Stimulated activated CD4-positive, alpha-beta T cell treated with anti-CD3 and anti-CD28 coated beads, Interleukin-1b, Interleukin-23, amount 100 ng/mL, for 24 hours (primary cell): ENCODE measurements at regions not wholly inside any gene's neighbourhood (a gene's known extent, or its start where the extent isn't known, plus 50 kb on each side); places are given as distances from the start of the nearest gene placed in this dataset.
"Not testable (repeated sequence)": the region's sequence is repeated elsewhere in the genome, so short reads cannot be mapped to it uniquely, and the experiment has no call there.

Experiments
- DNase-seq, 4 experiments: peaks; one replicate each; pipeline ENCODE4 v3.0.0-alpha.2; 2020; ENCODE audit warnings: low read depth in 4 of 4, low spot score in 1 of 4

- no peak for DNase-seq
These were observed 841.7 kb upstream of the FAT3 start for GRCh38 chr11:91382946-91383345.

GRCh38 chr11:91374794-91375193 lies 849.8 kb upstream of the FAT3 start:
- DNase-seq: no peak

- DNase-seq: no peak
These were observed 851.1 kb upstream of the FAT3 start for GRCh38 chr11:91373497-91373896.

DNA sequence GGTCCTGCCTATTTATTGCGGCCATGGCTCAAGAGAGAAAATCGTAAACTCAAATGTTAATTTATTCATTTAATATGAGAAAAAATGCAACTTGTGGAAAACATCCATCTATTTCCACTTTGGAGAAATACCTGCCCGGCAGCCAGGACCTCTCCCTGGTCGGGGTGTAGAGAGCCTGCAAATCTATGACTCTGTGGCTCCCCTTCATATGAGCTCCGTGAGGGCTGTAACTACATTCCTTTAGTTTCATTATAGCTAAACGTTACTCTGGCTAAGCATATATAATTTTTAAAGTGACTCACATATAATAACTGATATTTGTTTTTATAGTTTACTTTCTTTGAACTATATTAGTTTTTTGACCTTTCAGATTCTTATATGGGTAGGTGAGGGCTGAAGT lies 857.8 kb upstream of the FAT3 start:
- no peak for DNase-seq

DNA sequence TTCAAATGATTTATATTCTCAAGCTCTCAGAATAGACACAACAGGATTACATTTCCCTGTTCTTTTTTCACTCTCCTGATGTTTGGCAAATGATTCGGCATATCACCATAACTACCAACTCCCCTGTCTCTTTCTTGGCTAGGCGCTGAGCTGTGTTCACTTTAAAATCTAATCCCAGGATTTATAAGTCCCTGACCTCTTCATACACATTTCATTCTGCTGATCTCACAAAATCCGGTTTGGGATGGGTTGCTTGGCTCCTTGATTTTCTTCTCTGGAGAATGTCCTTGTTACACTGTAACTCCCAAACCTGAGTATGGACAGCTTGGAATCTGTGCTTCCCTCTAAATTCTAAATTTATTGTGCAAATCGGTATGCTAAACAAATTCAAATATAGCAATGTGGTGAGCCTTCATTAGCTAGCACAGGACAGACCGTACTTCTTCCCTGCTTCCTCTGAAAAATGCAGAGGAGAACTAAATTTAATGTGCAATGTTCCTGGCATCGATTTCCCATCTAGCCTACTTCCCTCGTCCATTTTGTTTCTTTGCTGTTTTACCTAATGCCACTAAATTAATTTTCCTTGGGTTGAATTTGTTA lies 858.5 kb upstream of the FAT3 start:
- DNase-seq: no peak

GRCh38 chr11:91350931-91351330 lies 873.7 kb upstream of the FAT3 start:
- DNase-seq: no peak

DNA sequence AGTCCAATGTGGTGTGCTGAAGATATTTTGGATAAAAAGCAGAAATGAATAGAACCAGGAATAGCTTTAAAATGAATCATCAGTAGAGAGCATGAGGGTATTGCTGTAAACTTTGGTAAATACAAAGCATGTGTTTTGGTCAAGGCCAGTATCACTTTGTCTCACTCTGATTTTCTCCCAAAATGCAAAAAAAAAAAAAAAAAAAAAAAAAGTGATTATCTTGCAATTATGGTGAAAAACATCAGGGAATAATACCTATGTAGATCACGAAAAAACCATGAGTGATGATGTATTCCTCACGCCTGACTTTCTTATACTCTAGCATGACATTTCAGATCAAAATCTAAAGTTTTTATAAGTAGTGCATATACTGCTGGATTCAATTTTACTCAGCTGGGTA lies 897.9 kb upstream of the FAT3 start:
- DNase-seq: no peak

DNA sequence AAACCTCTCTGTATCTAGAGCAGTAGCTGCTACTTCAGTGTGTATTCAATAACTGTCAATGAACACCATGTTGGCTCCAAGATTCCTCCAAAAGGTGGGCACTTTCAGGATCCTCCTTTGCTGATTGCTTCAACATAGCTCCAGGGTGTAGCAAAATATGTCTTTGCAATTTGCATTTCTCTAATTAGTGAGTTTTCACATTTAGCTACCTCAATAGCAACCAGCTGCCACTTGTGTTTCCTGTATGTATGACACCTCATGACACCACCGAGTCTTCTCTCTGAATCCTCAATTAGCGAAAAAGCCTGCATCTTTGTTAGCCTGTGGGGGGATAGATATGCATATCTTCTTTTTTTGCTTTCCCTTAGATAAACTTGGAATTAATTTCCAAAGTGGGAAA lies 898.3 kb upstream of the FAT3 start:
- no peak for DNase-seq

GRCh38 chr11:91314521-91314920 lies 910.1 kb upstream of the FAT3 start:
- no peak for DNase-seq

DNA sequence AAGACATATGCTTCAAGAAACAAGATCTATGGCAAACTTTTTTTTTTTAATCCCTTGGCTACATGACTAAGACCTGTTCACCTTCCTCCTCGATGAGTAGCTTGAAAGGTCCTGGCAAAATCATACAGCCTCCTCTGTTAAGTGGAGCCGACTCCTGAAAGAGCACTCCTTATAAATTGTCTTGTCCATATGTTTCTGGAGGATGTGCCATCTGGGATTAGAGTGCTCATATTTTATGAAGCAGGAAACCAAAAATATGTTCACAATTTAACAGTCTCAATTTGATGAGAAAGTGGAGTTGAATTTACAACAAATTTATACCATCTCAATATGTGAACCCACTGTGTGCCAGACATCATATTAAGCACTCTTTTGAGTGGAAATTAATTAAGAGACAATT lies 912.1 kb upstream of the FAT3 start:
- no peak for DNase-seq

- no peak for DNase-seq
These were observed 914.5 kb upstream of the FAT3 start for GRCh38 chr11:91310085-91310484.

GRCh38 chr11:91308069-91308468 lies 916.5 kb upstream of the FAT3 start:
- DNase-seq: no peak

GRCh38 chr11:91305402-91305801 lies 919.2 kb upstream of the FAT3 start:
- no peak for DNase-seq

DNA sequence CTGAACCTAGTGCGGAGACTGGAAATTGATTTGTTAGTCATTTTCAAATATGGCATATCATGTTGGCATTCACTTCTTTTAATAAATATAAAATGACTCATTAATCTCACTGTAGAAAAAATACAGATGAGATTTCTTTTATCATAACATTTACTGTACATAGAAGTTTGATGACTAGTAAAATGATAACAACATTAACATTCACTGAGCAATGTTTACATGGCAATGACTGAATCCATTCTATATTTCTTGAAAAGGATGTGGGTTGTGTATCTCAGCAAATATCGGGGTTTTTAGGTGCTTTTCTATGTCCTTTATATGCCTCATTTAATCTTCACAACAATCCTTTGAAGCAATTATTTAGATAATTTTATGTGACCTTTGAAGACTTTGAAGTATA lies 920.9 kb upstream of the FAT3 start:
- DNase-seq: no peak

GRCh38 chr11:91299980-91300379 lies 924.6 kb upstream of the FAT3 start:
- no peak for DNase-seq

DNA sequence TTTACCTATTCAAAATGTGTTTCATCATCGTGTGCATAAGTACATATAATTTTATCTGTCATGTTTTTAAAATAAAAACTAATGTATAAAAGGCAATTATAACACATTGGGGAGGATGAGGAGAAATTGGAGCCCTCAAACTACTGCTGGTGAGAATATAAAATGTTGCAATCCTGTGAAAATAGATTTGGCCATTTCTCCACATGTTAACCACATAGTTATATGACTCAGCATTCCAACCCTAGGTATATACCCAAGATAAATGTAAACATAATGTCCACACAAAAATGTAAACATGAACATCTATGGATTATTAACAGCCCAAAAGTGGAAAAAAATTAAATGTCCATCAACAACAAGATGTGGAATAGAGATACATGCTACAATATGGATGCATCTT lies 928.0 kb upstream of the FAT3 start:
- no peak for DNase-seq

GRCh38 chr11:91295591-91295990 lies 929.0 kb upstream of the FAT3 start:
- DNase-seq: no peak

DNA sequence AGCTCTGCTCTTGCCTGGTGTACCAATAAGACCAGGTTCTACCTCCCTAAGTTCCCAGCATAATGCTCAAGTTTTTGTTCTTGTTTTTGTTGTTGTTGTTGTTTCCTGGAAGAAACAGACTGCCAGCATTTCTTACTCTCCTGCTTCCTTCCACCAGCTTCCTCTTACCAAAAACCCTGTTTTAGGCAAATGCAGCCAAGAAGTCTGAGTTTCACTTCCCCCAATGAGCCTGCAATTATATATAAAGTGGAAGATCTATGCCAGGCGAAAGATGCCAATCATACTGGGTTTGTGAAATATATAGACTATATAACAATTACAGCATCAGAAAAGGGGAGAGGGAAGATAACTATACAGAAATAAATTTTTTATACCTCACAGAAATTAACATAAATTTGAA lies 931.5 kb upstream of the FAT3 start:
- DNase-seq: no peak

DNA sequence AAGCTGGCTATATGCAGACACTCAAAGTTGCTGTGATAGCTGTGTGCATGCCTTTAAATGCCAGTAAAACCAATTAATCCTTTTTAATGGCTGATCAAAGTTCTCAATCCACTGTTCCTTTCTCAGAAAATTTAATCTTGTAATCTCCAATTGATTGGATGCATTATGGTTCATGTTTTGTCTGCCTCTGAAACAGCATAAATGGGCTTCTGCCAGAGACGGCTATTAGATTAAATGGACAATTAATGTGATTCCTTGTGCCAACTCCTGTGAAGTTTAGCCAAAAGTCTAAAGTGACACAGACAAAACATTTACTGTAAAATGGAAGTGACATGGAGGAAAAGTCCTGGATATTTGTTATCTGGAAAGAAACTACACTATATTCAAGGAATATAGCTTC lies 952.5 kb upstream of the FAT3 start:
- DNase-seq: no peak

DNA sequence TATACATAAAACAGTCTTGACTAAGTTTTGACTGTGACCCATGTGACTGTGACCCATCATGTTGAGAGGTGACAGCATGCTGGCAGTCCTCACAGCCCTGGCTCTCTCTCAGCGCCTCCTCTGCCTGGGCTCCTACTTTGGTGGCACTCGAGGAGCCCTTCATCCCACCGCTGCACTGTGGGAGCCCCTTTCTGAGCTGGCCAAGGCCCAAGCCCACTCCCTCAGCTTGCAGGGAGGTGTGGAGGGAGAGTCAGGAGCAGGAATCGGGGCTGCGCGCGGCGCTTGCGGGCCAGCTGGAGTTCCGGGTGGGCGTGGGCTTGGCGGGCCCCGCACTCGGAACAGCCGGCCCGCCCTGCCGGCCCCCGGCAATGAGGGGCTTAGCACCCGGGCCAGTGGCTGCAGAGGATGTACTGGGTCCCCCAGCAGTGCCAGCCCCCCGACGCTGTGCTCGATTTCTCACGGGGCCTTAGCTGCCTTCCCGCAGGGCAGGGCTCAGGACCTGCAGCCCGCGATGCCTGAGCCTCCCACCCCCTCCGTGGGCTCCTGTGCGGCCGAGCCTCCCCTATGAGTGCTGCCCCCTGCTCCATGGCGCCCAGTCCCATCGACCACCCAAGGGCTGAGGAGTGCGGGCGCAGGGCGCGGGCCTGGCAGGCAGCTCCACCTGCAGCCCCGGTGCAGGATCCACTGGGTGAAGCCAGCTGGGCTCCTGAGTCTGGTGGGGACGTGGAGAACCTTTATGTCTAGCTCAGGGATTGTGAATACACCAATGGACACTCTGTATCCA lies 955.9 kb upstream of the FAT3 start:
- DNase-seq: not testable (repeated sequence)

DNA sequence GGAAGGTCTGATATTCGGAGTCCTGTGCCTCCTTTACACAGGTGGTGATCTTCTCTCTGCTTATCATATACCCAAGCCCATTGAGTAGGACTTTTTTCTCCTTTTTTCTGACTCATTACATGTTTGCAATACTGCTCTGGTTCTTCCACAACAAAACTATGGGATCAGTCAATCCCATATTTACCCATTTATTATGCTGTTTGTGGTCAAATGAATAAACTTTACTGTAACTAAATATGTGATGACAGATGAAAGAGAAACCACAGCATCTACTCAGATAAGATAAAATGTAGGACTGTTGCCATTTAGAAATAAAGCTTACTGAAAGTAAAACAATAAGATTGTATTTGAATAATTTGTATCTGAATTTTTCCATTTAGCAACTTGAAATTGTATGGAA lies 958.7 kb upstream of the FAT3 start:
- no peak for DNase-seq

- DNase-seq: no peak
These were observed 960.1 kb upstream of the FAT3 start for GRCh38 chr11:91264481-91264880.
